ENCODE measurements at regions not wholly inside any gene's neighbourhood (a gene's known extent, or its start where the extent isn't known, plus 50 kb on each side); places are given as distances from the start of the nearest gene placed in this dataset.

DNA sequence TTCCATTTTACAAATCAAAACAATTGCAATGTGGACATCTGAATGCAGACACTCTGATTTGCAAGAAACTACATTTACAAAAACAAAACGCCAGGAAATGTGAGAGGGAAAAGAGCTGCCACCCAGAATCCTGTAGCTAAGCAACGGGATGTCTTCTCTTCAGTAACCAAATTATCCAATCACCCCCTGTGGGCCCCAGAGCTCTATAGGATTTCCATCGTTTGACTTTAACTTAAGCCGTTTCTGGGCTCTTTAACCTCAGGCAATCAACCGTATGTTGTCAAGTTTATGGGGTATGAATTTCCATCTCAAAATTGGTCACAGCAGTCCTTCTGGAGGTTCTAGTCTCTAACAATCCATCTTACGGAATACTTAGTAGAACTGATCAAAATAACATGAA is 240.5 kb downstream of the ETV1 start:
- TF ChIP-seq TAF1 (IDR thresholded peaks at IDR 0.05; ENCODE audit: borderline replicate concordance, insufficient read depth, low read length) (no peak), FOXP2 (optimal IDR thresholded peaks at IDR 0.05; ENCODE audit: borderline replicate concordance, extremely low read depth, extremely low read length, insufficient read depth) (no peak), POLR2AphosphoS5 (IDR thresholded peaks at IDR 0.05; ENCODE audit: low read depth, low read length) (no peak), SIN3A (IDR thresholded peaks at IDR 0.05; ENCODE audit: borderline replicate concordance, insufficient read depth, low read length) (no peak)
- TF ChIP-seq, protein P1, sequence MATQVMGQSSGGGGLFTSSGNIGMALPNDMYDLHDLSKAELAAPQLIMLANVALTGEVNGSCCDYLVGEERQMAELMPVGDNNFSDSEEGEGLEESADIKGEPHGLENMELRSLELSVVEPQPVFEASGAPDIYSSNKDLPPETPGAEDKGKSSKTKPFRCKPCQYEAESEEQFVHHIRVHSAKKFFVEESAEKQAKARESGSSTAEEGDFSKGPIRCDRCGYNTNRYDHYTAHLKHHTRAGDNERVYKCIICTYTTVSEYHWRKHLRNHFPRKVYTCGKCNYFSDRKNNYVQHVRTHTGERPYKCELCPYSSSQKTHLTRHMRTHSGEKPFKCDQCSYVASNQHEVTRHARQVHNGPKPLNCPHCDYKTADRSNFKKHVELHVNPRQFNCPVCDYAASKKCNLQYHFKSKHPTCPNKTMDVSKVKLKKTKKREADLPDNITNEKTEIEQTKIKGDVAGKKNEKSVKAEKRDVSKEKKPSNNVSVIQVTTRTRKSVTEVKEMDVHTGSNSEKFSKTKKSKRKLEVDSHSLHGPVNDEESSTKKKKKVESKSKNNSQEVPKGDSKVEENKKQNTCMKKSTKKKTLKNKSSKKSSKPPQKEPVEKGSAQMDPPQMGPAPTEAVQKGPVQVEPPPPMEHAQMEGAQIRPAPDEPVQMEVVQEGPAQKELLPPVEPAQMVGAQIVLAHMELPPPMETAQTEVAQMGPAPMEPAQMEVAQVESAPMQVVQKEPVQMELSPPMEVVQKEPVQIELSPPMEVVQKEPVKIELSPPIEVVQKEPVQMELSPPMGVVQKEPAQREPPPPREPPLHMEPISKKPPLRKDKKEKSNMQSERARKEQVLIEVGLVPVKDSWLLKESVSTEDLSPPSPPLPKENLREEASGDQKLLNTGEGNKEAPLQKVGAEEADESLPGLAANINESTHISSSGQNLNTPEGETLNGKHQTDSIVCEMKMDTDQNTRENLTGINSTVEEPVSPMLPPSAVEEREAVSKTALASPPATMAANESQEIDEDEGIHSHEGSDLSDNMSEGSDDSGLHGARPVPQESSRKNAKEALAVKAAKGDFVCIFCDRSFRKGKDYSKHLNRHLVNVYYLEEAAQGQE (IDR thresholded peaks at IDR 0.05; ENCODE audit: insufficient read depth in 1 of 2, low read depth in 2 of 2, low read length in 2 of 2) = no peak

DNA sequence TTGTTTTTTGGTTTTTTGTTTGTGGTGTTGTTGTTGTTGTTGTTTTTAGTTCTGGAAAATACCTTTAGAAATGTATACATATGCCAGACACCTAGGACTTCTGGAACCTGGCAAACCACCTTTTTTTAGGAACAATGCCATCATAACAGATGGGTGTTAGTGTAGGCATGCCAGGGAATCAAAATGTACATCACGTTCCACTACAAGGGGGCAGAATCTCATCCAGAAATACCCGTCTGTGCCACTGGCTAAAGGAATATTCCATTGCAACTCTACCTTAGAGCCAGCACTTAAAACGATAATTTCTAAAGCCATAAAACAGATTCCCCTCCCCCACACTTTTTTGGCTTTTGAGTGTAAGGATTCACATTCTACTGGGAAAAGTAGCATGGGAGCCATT is 239.8 kb downstream of the ETV1 start:
- TF ChIP-seq SIN3A (IDR thresholded peaks at IDR 0.05; ENCODE audit: borderline replicate concordance, insufficient read depth, low read length) (no peak), FOXP2 (optimal IDR thresholded peaks at IDR 0.05; ENCODE audit: borderline replicate concordance, extremely low read depth, extremely low read length, insufficient read depth) (no peak), POLR2AphosphoS5 (IDR thresholded peaks at IDR 0.05; ENCODE audit: low read depth, low read length) (no peak), TAF1 (IDR thresholded peaks at IDR 0.05; ENCODE audit: borderline replicate concordance, insufficient read depth, low read length) (no peak)
- TF ChIP-seq, protein P1 (IDR thresholded peaks at IDR 0.05; ENCODE audit: insufficient read depth in 1 of 2, low read depth in 2 of 2, low read length in 2 of 2) = no peak

DNA sequence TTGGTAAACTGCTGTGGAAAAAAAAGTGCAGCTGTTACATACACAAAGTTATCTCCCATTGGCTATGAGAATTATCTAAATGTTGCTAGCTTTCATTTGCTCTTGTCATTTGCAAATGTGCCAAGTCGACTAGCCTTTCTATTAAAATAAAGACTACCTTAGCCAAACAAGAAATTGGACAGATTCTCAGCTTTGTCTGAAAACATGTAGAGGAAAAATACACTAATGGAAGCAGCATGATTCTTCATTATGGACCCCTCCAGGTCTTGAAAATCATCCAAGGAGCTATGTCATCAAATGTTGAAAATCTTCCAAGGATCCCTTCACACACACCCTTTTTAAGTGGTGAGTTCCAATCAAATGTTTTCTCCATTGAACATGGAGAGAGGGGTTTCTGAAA is 237.7 kb downstream of the ETV1 start:
- TF ChIP-seq, protein P1 (IDR thresholded peaks at IDR 0.05; ENCODE audit: insufficient read depth in 1 of 2, low read depth in 2 of 2, low read length in 2 of 2) = no peak
- TF ChIP-seq POLR2AphosphoS5 (IDR thresholded peaks at IDR 0.05; ENCODE audit: low read depth, low read length) (no peak), SIN3A (IDR thresholded peaks at IDR 0.05; ENCODE audit: borderline replicate concordance, insufficient read depth, low read length) (no peak), TAF1 (IDR thresholded peaks at IDR 0.05; ENCODE audit: borderline replicate concordance, insufficient read depth, low read length) (no peak), FOXP2 (optimal IDR thresholded peaks at IDR 0.05; ENCODE audit: borderline replicate concordance, extremely low read depth, extremely low read length, insufficient read depth) (no peak)

DNA sequence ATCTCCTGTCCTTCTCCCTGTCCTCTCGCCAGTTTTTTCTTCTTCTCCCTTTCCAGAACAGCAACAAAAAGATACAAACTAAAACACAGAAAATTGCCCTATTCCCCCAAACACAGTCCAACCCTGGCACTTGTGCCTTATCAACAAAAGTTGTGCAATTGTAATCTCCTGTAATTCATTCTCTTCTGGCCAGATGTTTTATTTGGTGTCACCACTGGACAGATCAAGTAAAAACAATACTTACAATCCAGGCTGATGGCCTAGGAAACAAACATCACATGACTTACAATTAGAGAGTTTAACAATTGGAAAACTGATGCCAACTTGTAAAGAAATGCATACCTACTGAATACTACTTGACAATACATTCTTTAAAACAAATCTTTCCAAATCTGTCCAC is 231.6 kb downstream of the ETV1 start:
- TF ChIP-seq, protein P1 (IDR thresholded peaks at IDR 0.05; ENCODE audit: insufficient read depth in 1 of 2, low read depth in 2 of 2, low read length in 2 of 2) = no peak

DNA sequence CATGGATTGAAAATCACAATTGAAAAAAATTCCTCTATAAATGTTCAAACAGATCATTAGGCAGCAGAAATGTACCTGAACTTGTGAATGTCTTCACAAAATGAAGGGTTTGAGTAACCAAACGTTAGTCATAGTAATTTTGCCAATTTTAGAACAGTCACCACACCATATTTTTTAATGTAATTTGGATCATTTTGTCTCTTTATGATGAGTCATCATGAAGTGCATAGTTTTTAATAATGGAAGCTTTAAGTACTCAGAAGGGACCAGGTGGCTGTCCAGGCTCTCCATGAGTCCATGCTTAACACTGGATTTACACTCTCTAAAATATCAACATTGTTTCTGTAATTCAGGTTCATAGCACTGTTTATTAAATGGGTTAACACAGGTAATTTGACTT is 219.2 kb downstream of the ETV1 start:
- TF ChIP-seq SIN3A (IDR thresholded peaks at IDR 0.05; ENCODE audit: borderline replicate concordance, insufficient read depth, low read length) = no peak
- TF ChIP-seq FOXP2 (optimal IDR thresholded peaks at IDR 0.05; ENCODE audit: borderline replicate concordance, extremely low read depth, extremely low read length, insufficient read depth) = no peak
- TF ChIP-seq POLR2AphosphoS5 (IDR thresholded peaks at IDR 0.05; ENCODE audit: low read depth, low read length) = no peak
